RKO (cell line): ENCODE measurements at regions not wholly inside any gene's neighbourhood (a gene's known extent, or its start where the extent isn't known, plus 50 kb on each side); places are given as distances from the start of the nearest gene placed in this dataset.

Source experiments
- DNase-seq: peaks from one replicate; pipeline ENCODE4 v3.0.0-alpha.2; 2016; ENCODE audit warnings: low spot score

GRCh38 chr10:35693800-35694199 lies 51.7 kb upstream of the FZD8 start:
- no peak for DNase-seq
